Caco-2 (cell line): ENCODE measurements at regions not wholly inside any gene's neighbourhood (a gene's known extent, or its start where the extent isn't known, plus 50 kb on each side); places are given as distances from the start of the nearest gene placed in this dataset.

Source experiments
- BruUV-seq: library from RNA; stranded (reverse); fragments of 400-500 nt; replicated peaks from 2 replicates; lab custom pipeline; 2021; lab: Mats Ljungman, UMichigan
- CTCF ChIA-PET: fragments of 300-600 bp; sonication (Branson Sonifier 250); formaldehyde crosslinking; loops from one replicate; lab custom pipeline; 2022; ENCODE audit warnings: antibody characterized with exemption; lab: Charles Lee
- POLR2A ChIA-PET: fragments of 300-600 bp; sonication (Branson Sonifier 250); formaldehyde crosslinking; loops from one replicate; lab custom pipeline; 2022; ENCODE audit warnings: antibody characterized with exemption; lab: Charles Lee
- DNase-seq, 2 experiments: peaks; one replicate each; pipeline versions ENCODE4 v3.0.0 to v3.0.0-alpha.2; 2020 to 2022
- H3K27me3 ChIP-seq: replicated peaks from 2 replicates; pipeline ENCODE4 v1.6.0; 2011; ENCODE audit warnings: low read length; ENCODE audit not compliant: control insufficient read depth, insufficient read depth
- H3K36me3 ChIP-seq: 2 replicates; pipeline ENCODE4 v1.5.1; 2011; ENCODE audit warnings: low read length; ENCODE audit not compliant: control insufficient read depth, insufficient read depth
- H3K4me1 ChIP-seq: fragments of 250-450 bp; sonication (Bioruptor Pico); 2 replicates; pipeline ENCODE4 v1.5.1; 2020; ENCODE audit warnings: mild to moderate bottlenecking
- H3K4me3 ChIP-seq: 2 replicates; pipeline ENCODE4 v1.5.1; 2011; ENCODE audit warnings: low read depth, mild to moderate bottlenecking, control low read depth, low read length
- H3K9me3 ChIP-seq: fragments of 250-450 bp; sonication (Bioruptor Pico); 2 replicates; pipeline ENCODE4 v1.5.1; 2020; ENCODE audit warnings: mild to moderate bottlenecking, moderate library complexity
- H3K27ac Mint-ChIP-seq: one replicate; pipeline ENCODE4 v1.8.0; 2022; ENCODE audit warnings: mixed read lengths; ENCODE audit not compliant: unreplicated experiment
- H3K27me3 Mint-ChIP-seq: one replicate; pipeline ENCODE4 v1.8.0; 2022; ENCODE audit warnings: mixed read lengths; ENCODE audit not compliant: insufficient read depth, unreplicated experiment
- H3K36me3 Mint-ChIP-seq: one replicate; pipeline ENCODE4 v1.8.0; 2022; ENCODE audit warnings: mild to moderate bottlenecking, mixed read lengths; ENCODE audit not compliant: insufficient read depth, unreplicated experiment
- H3K4me1 Mint-ChIP-seq: one replicate; pipeline ENCODE4 v1.8.0; 2022; ENCODE audit warnings: low read depth, mixed read lengths; ENCODE audit not compliant: unreplicated experiment
- H3K4me3 Mint-ChIP-seq: one replicate; pipeline ENCODE4 v1.8.0; 2022; ENCODE audit warnings: mild to moderate bottlenecking, moderate library complexity, mixed read lengths; ENCODE audit not compliant: unreplicated experiment
- H3K9me3 Mint-ChIP-seq: one replicate; pipeline ENCODE4 v1.8.0; 2022; ENCODE audit warnings: mixed read lengths; ENCODE audit not compliant: unreplicated experiment
- CTCF ChIP-seq, 2 experiments: fragments of 200-600 bp in 1 of 2; IDR thresholded peaks; 1 replicate in 1 of 2; 2 replicates in 1 of 2; pipeline versions ENCODE4 v1.5.1 to v1.8.0; 2011 to 2022; ENCODE audit warnings: antibody characterized with exemption in 1 of 2, control low read depth in 1 of 2, inconsistent platforms in 1 of 2, low read depth in 1 of 2, low read length in 1 of 2, mild to moderate bottlenecking in 1 of 2, moderate library complexity in 1 of 2; ENCODE audit not compliant: insufficient read depth in 1 of 2, severe bottlenecking in 1 of 2, unreplicated experiment in 1 of 2
- intact Hi-C: fragments of 100-400 bp; cut with micrococcal nuclease; formaldehyde crosslinking; loops from one replicate; pipeline ENCODE4 v1.10.0; 2022; ENCODE audit not compliant: unreplicated experiment

GRCh38 chr2:83534416-83534815, 924.7 kb downstream of the SUCLG1 start:
- CTCF ChIA-PET, result no interaction called here

GRCh38 chr2:83531206-83531826, 927.8 kb downstream of the SUCLG1 start:
- H3K27me3 ChIP-seq, result no peaks in the 10 kb centered on the region
- Mint-ChIP-seq H3K36me3 (no peaks in the 10 kb centered on the region), H3K4me3 (no peak overlapping the region), H3K4me1 (no peaks in the 10 kb centered on the region), H3K27me3 (no peaks in the 10 kb centered on the region), H3K27ac (no peak overlapping the region), H3K9me3 (no peaks in the 10 kb centered on the region)
- TF ChIP-seq CTCF (IDR thresholded peaks at IDR 0.05; ENCODE audit: insufficient read depth in 1 of 2, low read depth in 1 of 2, low read length in 1 of 2, severe bottlenecking in 1 of 2, unreplicated experiment in 1 of 2), result no peak
- no peaks in the 10 kb centered on the region for H3K36me3 ChIP-seq
- intact Hi-C loops, result no loop called here
- no peaks in the 10 kb centered on the region for H3K4me1 ChIP-seq
- H3K4me3 ChIP-seq, result no peak overlapping the region
- ChIA-PET POLR2A (no interaction called here), CTCF (no interaction called here)
- DNase-seq, result no peak
- H3K9me3 ChIP-seq, result no peaks in the 10 kb centered on the region
- BruUV-seq, result no TSS peak

More at GRCh38 chr2:83534416-83534815, 924.7 kb downstream of the SUCLG1 start:
- Mint-ChIP-seq H3K27me3 (no peaks in the 10 kb centered on the region), H3K4me3 (no peak overlapping the region), H3K27ac (no peak overlapping the region), H3K4me1 (no peaks in the 10 kb centered on the region), H3K36me3 (no peaks in the 10 kb centered on the region), H3K9me3 (no peaks in the 10 kb centered on the region)
- Histone ChIP-seq H3K4me3 (no peak overlapping the region), H3K27me3 (no peaks in the 10 kb centered on the region), H3K9me3 (no peaks in the 10 kb centered on the region), H3K4me1 (no peaks in the 10 kb centered on the region), H3K36me3 (no peaks in the 10 kb centered on the region)
- TF ChIP-seq CTCF (IDR thresholded peaks at IDR 0.05; ENCODE audit: insufficient read depth in 1 of 2, low read depth in 1 of 2, low read length in 1 of 2, severe bottlenecking in 1 of 2, unreplicated experiment in 1 of 2), result no peak
- POLR2A ChIA-PET, result no interaction called here
- BruUV-seq, result no TSS peak
- intact Hi-C loops, result no loop called here
- DNase-seq, result no peak

- Mint-ChIP-seq H3K36me3 (no peaks in the 10 kb centered on the region), H3K4me3 (no peak overlapping the region), H3K9me3 (no peaks in the 10 kb centered on the region), H3K4me1 (no peaks in the 10 kb centered on the region), H3K27ac (no peak overlapping the region), H3K27me3 (peaks cover under 1% of the 10 kb centered on the region)
- Histone ChIP-seq H3K4me3 (no peak overlapping the region), H3K27me3 (no peaks in the 10 kb centered on the region), H3K9me3 (no peaks in the 10 kb centered on the region), H3K36me3 (no peaks in the 10 kb centered on the region), H3K4me1 (no peaks in the 10 kb centered on the region)
- no peak for TF ChIP-seq CTCF (IDR thresholded peaks at IDR 0.05; ENCODE audit: insufficient read depth in 1 of 2, low read depth in 1 of 2, low read length in 1 of 2, severe bottlenecking in 1 of 2, unreplicated experiment in 1 of 2)
- no peak for DNase-seq
- POLR2A ChIA-PET, result no interaction called here
- CTCF ChIA-PET, result no interaction called here
- intact Hi-C loops, result no loop called here
- BruUV-seq, result no TSS peak
These were observed 930.3 kb downstream of the SUCLG1 start for GRCh38 chr2:83528767-83529166.
